IMR-90 (cell line): ENCODE measurements at regions not wholly inside any gene's neighbourhood (a gene's known extent, or its start where the extent isn't known, plus 50 kb on each side); places are given as distances from the start of the nearest gene placed in this dataset.

ENCODE experiments used
- ATAC-seq: fragments of 200-7000 bp; cut with Tn5 transposase; 2 replicates; pipeline ENCODE4 v1.9.1; 2020; ENCODE audit warnings: low read depth, mild to moderate bottlenecking, moderate library complexity
- BruUV-seq: library from RNA; stranded (reverse); fragments of 400-500 nt; replicated peaks from 2 replicates; lab custom pipeline; 2021; lab: Mats Ljungman, UMichigan
- CTCF ChIA-PET: fragments of 300-600 bp; formaldehyde crosslinking; extraction: SDS; loops from one replicate; lab custom pipeline; 2021; ENCODE audit warnings: antibody characterized with exemption; lab: Yijun Ruan, JAX
- POLR2A ChIA-PET: fragments of 300-600 bp; sonication (Branson Sonifier 250); formaldehyde crosslinking; loops from one replicate; lab custom pipeline; 2022; ENCODE audit warnings: antibody characterized with exemption; ENCODE audit not compliant: unreplicated experiment; lab: Charles Lee
- DNase-seq: peaks from one replicate; pipeline ENCODE4 v3.0.0; 2013
- H2AFZ ChIP-seq: replicated peaks from 2 replicates; pipeline ENCODE3; 2013; ENCODE audit warnings: low read length, mild to moderate bottlenecking; ENCODE audit not compliant: poor library complexity
- H2AK5ac ChIP-seq: 2 replicates; pipeline ENCODE4 v1.6.1; 2013; ENCODE audit warnings: low read depth, low read length, inconsistent platforms
- H2AK9ac ChIP-seq: replicated peaks from 2 replicates; pipeline ENCODE3; 2013; ENCODE audit warnings: mild to moderate bottlenecking, low read depth, low read length, moderate library complexity; ENCODE audit not compliant: poor library complexity
- H2BK120ac ChIP-seq: 2 replicates; pipeline ENCODE4 v1.6.1; 2013; ENCODE audit warnings: low read depth, low read length, inconsistent platforms
- H2BK15ac ChIP-seq: 3 replicates; pipeline ENCODE4 v1.6.1; 2013; ENCODE audit warnings: low read depth, low read length, inconsistent platforms
- H2BK20ac ChIP-seq: 2 replicates; pipeline ENCODE4 v1.6.1; 2013; ENCODE audit warnings: low read depth, mild to moderate bottlenecking, inconsistent platforms, low read length, moderate library complexity
- H2BK5ac ChIP-seq: 2 replicates; pipeline ENCODE4 v1.6.1; 2013; ENCODE audit warnings: mild to moderate bottlenecking, low read depth, low read length, inconsistent platforms; ENCODE audit not compliant: poor library complexity, severe bottlenecking
- H3K14ac ChIP-seq: replicated peaks from 2 replicates; pipeline ENCODE4 v1.6.1; 2013; ENCODE audit warnings: low read depth, low read length, inconsistent platforms
- H3K18ac ChIP-seq: 2 replicates; pipeline ENCODE4 v1.6.1; 2013; ENCODE audit warnings: low read depth, low read length, control low read depth
- H3K23ac ChIP-seq: 2 replicates; pipeline ENCODE4 v1.6.1; 2013; ENCODE audit warnings: low read depth, low read length, inconsistent platforms
- H3K27ac ChIP-seq: 2 replicates; pipeline ENCODE4 v1.5.1; 2013; ENCODE audit warnings: mild to moderate bottlenecking, control low read depth, low read length; ENCODE audit not compliant: insufficient read depth
- H3K27me3 ChIP-seq: 2 replicates; pipeline ENCODE4 v1.6.1; 2013; ENCODE audit warnings: low read length; ENCODE audit not compliant: control insufficient read depth, insufficient read depth
- H3K36me3 ChIP-seq: 2 replicates; pipeline ENCODE4 v1.6.1; 2013; ENCODE audit warnings: low read length, mixed read lengths; ENCODE audit not compliant: control insufficient read depth, insufficient read depth
- H3K4ac ChIP-seq: 2 replicates; pipeline ENCODE4 v1.6.1; 2013; ENCODE audit warnings: low read depth, low read length, inconsistent platforms
- H3K4me1 ChIP-seq: 2 replicates; pipeline ENCODE4 v1.6.1; 2013; ENCODE audit warnings: low read length, mixed read lengths; ENCODE audit not compliant: control insufficient read depth, insufficient read depth
- H3K4me2 ChIP-seq: 2 replicates; pipeline ENCODE4 v1.6.1; 2013; ENCODE audit warnings: low read depth, mild to moderate bottlenecking, control low read depth, low read length, moderate library complexity
- H3K4me3 ChIP-seq: 2 replicates; pipeline ENCODE4 v1.5.1; 2013; ENCODE audit warnings: low read depth, mild to moderate bottlenecking, control low read depth, low read length, moderate library complexity; ENCODE audit not compliant: insufficient read depth
- H3K56ac ChIP-seq: 2 replicates; pipeline ENCODE4 v1.6.1; 2013; ENCODE audit warnings: low read length, inconsistent platforms; ENCODE audit not compliant: insufficient read depth; ENCODE audit errors: extremely low read depth
- H3K79me1 ChIP-seq, 2 experiments: 2 replicates each; pipeline ENCODE4 v1.6.1; 2013; ENCODE audit warnings: low read length in 2 of 2, inconsistent platforms in 1 of 2, low read depth in 1 of 2
- H3K9ac ChIP-seq: 2 replicates; pipeline ENCODE4 v1.6.1; 2013; ENCODE audit warnings: low read depth, low read length, control low read depth
- H3K9me1 ChIP-seq: 2 replicates; pipeline ENCODE4 v1.6.1; 2013; ENCODE audit warnings: low read length, inconsistent platforms; ENCODE audit not compliant: insufficient read depth
- H3K9me3 ChIP-seq: 2 replicates; pipeline ENCODE4 v1.6.1; 2013; ENCODE audit warnings: low read length; ENCODE audit not compliant: control insufficient read depth, insufficient read depth
- H4K20me1 ChIP-seq: 2 replicates; pipeline ENCODE4 v1.6.1; 2013; ENCODE audit warnings: low read length, inconsistent platforms; ENCODE audit not compliant: insufficient read depth
- H4K5ac ChIP-seq: 2 replicates; pipeline ENCODE4 v1.6.1; 2013; ENCODE audit warnings: mild to moderate bottlenecking, low read depth, low read length, control low read depth
- H4K8ac ChIP-seq, 2 experiments: 2 replicates each; pipeline ENCODE4 v1.6.1; 2013; ENCODE audit warnings: low read depth in 2 of 2, low read length in 2 of 2, control low read depth in 1 of 2, inconsistent platforms in 1 of 2
- H4K91ac ChIP-seq: 2 replicates; pipeline ENCODE4 v1.6.1; 2013; ENCODE audit warnings: low read depth, low read length, inconsistent platforms; ENCODE audit not compliant: insufficient read depth
- CEBPB ChIP-seq: IDR thresholded peaks from 2 replicates; pipeline ENCODE4 v1.6.1; 2012; ENCODE audit warnings: low read depth, low read length, improper control_type of control experiment
- CHD1 ChIP-seq: IDR thresholded peaks from 2 replicates; pipeline ENCODE4 v1.6.1; 2012; ENCODE audit warnings: low read depth, low read length, improper control_type of control experiment
- MXI1 ChIP-seq: IDR thresholded peaks from 2 replicates; pipeline ENCODE4 v1.6.1; 2012; ENCODE audit warnings: low read depth, mild to moderate bottlenecking, low read length, moderate library complexity, borderline replicate concordance
- POLR2A ChIP-seq: IDR thresholded peaks from 2 replicates; pipeline ENCODE4 v1.6.1; 2012; ENCODE audit warnings: mild to moderate bottlenecking, low read depth, low read length
- RAD21 ChIP-seq: IDR thresholded peaks from 2 replicates; pipeline ENCODE4 v1.6.1; 2012; ENCODE audit warnings: low read length, improper control_type of control experiment
- RCOR1 ChIP-seq: IDR thresholded peaks from 2 replicates; pipeline ENCODE4 v1.6.1; 2012; ENCODE audit warnings: mild to moderate bottlenecking, low read length, improper control_type of control experiment; ENCODE audit not compliant: insufficient replicate concordance
- WGBS, 2 experiments: methylation state at CpG; one replicate each; pipeline versions ENCODE4 v1.1.5 to v1.1.7; 2013; ENCODE audit warnings: missing lambda C conversion rate in 2 of 2; ENCODE audit not compliant: insufficient read length in 1 of 2; ENCODE audit errors: extremely low coverage in 2 of 2; 5-methylcytosine and 5-hydroxymethylcytosine counted together
- dilution Hi-C: fragments of 300-500 bp; cut with HindIII; formaldehyde crosslinking; loops from one replicate; pipeline ENCODE4 v1.14.3; 2018; ENCODE audit warnings: low sequenced_read_pairs; ENCODE audit not compliant: unreplicated experiment
- in situ Hi-C: fragments of 300-500 bp; cut with MboI; formaldehyde crosslinking; loops from 3 replicates; pipeline ENCODE4 v1.14.3; 2019; ENCODE audit warnings: low sequenced_read_pairs, inconsistent platforms, mixed read lengths
- intact Hi-C: fragments of 100-400 bp; cut with micrococcal nuclease; formaldehyde crosslinking; loops from 2 replicates; pipeline ENCODE4 v1.10.0; 2022

- H3K27ac ChIP-seq: no peak overlapping the region
- H4K91ac ChIP-seq: no peak overlapping the region
- dilution Hi-C loops: no loop called here
- H3K56ac ChIP-seq: no peak overlapping the region
- no peak overlapping the region for H3K23ac ChIP-seq
- no peaks in the 10 kb centered on the region for H3K4me1 ChIP-seq
- H2AK9ac ChIP-seq: no peak overlapping the region
- no peaks in the 10 kb centered on the region for H3K79me1 ChIP-seq
- TF ChIP-seq RAD21 (no peak), MXI1 (no peak), RCOR1 (no peak), CEBPB (no peak), CHD1 (no peak), POLR2A (no peak)
- in situ Hi-C loops: no loop called here
- H3K27me3 ChIP-seq: no peaks in the 10 kb centered on the region
- no peak overlapping the region for H3K14ac ChIP-seq
- H2BK5ac ChIP-seq: no peak overlapping the region
- 87% methylated on average over 6 of the region's 8 CpGs; no CpG with 5 or more reads in 1 of the 2 experiments for WGBS, 2 experiments
- no peak overlapping the region for H2BK120ac ChIP-seq
- no peak for ATAC-seq
- H2BK20ac ChIP-seq: no peak overlapping the region
- no peak overlapping the region for H2BK15ac ChIP-seq
- no peak overlapping the region for H3K4me3 ChIP-seq
- no peak overlapping the region for H3K18ac ChIP-seq
- no peak overlapping the region for H3K4me2 ChIP-seq
- no TSS peak for BruUV-seq
- H3K9ac ChIP-seq: no peak overlapping the region
- intact Hi-C loops: no loop called here
- ChIA-PET POLR2A (no interaction called here), CTCF (no interaction called here)
- no peaks in the 10 kb centered on the region for H3K9me3 ChIP-seq
- peak overlapping the region; percentile 38; the same call in 1 of the 2 replicates for H2AK5ac ChIP-seq
- H4K20me1 ChIP-seq: no peaks in the 10 kb centered on the region
- H3K9me1 ChIP-seq: 0 out of 2 replicates have a peak, but pooled peaks cover 3% of the 10 kb centered on the region
- no peaks in the 10 kb centered on the region for H3K36me3 ChIP-seq
- DNase-seq: no peak
- no peak overlapping the region for H4K8ac ChIP-seq
- H4K5ac ChIP-seq: no peak overlapping the region
- H3K4ac ChIP-seq: no peak overlapping the region
- H2AFZ ChIP-seq: no peak overlapping the region
Measured at GRCh38 chr20:50360218-50360672, 149.9 kb upstream of the PTPN1 start.
